ENCODE measurements at regions not wholly inside any gene's neighbourhood (a gene's known extent, or its start where the extent isn't known, plus 50 kb on each side); places are given as distances from the start of the nearest gene placed in this dataset.
A peak's percentile ranks its signal among the peaks of the same experiment; 100 is the strongest.

GRCh38 chr20:58139849-58140786, 88.3 kb downstream of the ANKRD60 start:
- peak; percentile 49 for DNase-seq (ENCODE audit: low spot score)

GRCh38 chr20:58138395-58138794, 90.1 kb downstream of the ANKRD60 start:
- DNase-seq (ENCODE audit: low spot score), result peak; percentile 75

- peak; percentile 75 for DNase-seq (ENCODE audit: low spot score)
Observed at GRCh38 chr20:58137651-58138265, 90.7 kb downstream of the ANKRD60 start.

- no peak for DNase-seq (ENCODE audit: low spot score)
Observed at GRCh38 chr20:58137236-58137635, 91.2 kb downstream of the ANKRD60 start.

GRCh38 chr20:58136149-58136484, 92.3 kb downstream of the ANKRD60 start:
- no peak for DNase-seq (ENCODE audit: low spot score)

GRCh38 chr20:58135441-58136148, 92.9 kb downstream of the ANKRD60 start:
- peak; percentile 80 for DNase-seq (ENCODE audit: low spot score)

GRCh38 chr20:58133020-58133808, 95.2 kb downstream of the ANKRD60 start:
- DNase-seq (ENCODE audit: low spot score), result peak; percentile 33

GRCh38 chr20:58131551-58132142, 96.8 kb downstream of the ANKRD60 start:
- no peak for DNase-seq (ENCODE audit: low spot score)

GRCh38 chr20:58131151-58131550, 97.3 kb downstream of the ANKRD60 start:
- DNase-seq (ENCODE audit: low spot score), result peak; percentile 4

GRCh38 chr20:58130581-58130980, 97.9 kb downstream of the ANKRD60 start:
- DNase-seq (ENCODE audit: low spot score), result peak; percentile 62

- no peak for DNase-seq (ENCODE audit: low spot score)
Observed at GRCh38 chr20:58130156-58130555, 98.3 kb downstream of the ANKRD60 start.

GRCh38 chr20:58129721-58130151, 98.7 kb downstream of the ANKRD60 start:
- peak; percentile 55 for DNase-seq (ENCODE audit: low spot score)

GRCh38 chr20:58128635-58129625, 99.5 kb downstream of the ANKRD60 start:
- peak; percentile 67 for DNase-seq (ENCODE audit: low spot score)

- DNase-seq (ENCODE audit: low spot score), result peak; percentile 43
Observed at GRCh38 chr20:58127701-58128111, 100.7 kb downstream of the ANKRD60 start.

- no peak for DNase-seq (ENCODE audit: low spot score)
Observed at GRCh38 chr20:58125726-58126125, 102.7 kb downstream of the ANKRD60 start.

GRCh38 chr20:58117944-58118343, 110.5 kb downstream of the ANKRD60 start:
- no peak for DNase-seq (ENCODE audit: low spot score)

GRCh38 chr20:58116505-58116904, 111.9 kb downstream of the ANKRD60 start:
- no peak for DNase-seq (ENCODE audit: low spot score)

- no peak for DNase-seq (ENCODE audit: low spot score)
Observed at GRCh38 chr20:58113716-58114115, 114.7 kb downstream of the ANKRD60 start.

GRCh38 chr20:58112017-58112781, 116.3 kb downstream of the ANKRD60 start:
- DNase-seq (ENCODE audit: low spot score), result no peak

Measured in mesenteric fat pad (tissue), 1 donor.